ENCODE measurements at regions not wholly inside any gene's neighbourhood (a gene's known extent, or its start where the extent isn't known, plus 50 kb on each side); places are given as distances from the start of the nearest gene placed in this dataset.

DNA sequence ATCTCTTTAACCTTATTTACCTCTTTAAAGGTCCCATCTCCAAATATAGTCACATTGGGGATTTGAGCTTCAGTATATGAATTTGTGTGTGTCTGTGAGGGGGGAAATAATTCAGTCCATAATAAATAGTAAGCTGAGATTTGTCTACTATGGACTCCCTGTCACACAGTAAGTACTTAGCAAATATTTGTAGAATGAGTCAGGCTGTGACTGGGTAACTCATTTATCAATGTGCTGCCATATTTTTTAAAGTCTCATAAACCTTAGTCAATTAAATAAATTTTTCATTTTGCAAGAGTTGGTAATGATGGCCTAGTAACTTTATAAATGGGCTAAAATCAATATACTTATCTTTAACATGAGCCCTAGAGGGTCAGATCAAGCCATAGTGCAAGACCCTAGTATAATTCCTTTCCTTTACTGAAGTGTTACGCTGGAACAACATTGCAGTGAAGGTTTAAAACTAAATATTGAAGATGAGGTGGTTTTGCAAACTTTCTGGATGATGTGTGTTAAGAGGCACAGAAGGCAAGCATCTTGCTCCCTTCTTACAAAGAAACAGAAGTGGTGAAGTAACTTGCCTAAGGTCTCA is 305.1 kb downstream of the KCNRG start:
- Histone ChIP-seq H3K27me3 (replicated peaks) (no peaks in the 10 kb centered on the region), H3K4me1 (replicated peaks) (peaks cover 20% of the 10 kb centered on the region), H3K4me3 (no peak overlapping the region), H3K27ac (peak overlapping the region; percentile 60), H3K36me3 (no peaks in the 10 kb centered on the region), H3K9me3 (replicated peaks) (no peaks in the 10 kb centered on the region)
- peak in 1 of 2 experiments; percentile 21 for DNase-seq (ENCODE audit: low read depth in 1 of 2, low spot score in 2 of 2)

DNA sequence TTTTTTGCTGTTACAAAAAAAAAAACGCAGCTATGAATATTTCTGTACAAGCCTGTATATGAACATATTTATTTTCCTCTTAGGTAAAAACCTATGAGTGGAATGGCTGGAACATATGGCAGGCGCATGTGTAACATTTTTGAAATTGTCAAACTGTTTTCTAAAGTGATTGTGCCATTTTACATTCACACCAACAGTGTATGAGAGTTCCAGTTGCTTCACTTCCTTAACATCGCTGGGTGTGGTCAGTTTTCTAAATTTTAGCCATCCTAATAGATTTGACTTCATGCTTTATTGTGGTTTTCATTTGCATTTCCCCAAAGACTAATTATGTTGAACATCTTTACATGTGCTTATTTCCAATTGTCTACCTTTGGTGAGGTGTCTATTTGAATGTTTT is 306.8 kb downstream of the KCNRG start:
- Histone ChIP-seq H3K4me1 (replicated peaks) (peaks cover 20% of the 10 kb centered on the region), H3K36me3 (no peaks in the 10 kb centered on the region), H3K9me3 (replicated peaks) (no peaks in the 10 kb centered on the region), H3K4me3 (no peak overlapping the region), H3K27ac (no peak overlapping the region), H3K27me3 (replicated peaks) (no peaks in the 10 kb centered on the region)
- DNase-seq (ENCODE audit: low read depth in 1 of 2, low spot score in 2 of 2): no peak

DNA sequence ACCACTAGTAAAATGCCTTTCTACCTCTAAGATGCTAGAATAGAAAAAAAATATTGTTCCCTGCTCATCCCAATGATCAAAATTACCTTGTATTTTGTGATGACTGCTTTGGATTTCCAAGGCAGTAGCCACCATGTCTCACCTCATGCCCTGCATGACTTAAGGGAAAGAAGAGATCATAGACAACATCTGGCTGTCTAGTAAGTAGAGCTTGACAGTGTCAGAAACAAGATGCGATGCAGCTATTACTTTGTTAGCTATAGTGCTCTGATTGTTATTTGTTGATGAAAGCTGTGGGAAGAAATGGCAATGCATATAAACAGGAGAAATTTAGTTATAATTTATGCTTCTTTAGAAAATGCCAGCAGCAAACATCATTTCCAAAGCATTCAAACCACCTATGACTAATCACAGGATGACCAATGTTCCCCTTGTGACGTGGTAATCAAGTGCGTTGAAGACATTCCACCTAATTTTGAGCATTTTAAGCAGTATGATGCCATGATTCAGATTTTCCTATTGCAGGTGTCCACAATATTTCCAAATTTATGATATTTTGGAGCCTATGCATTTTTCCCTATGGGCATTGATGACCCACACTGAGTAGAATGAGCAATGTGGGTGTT is 308.3 kb downstream of the KCNRG start:
- H3K9me3 ChIP-seq (replicated peaks): no peaks in the 10 kb centered on the region
- no peaks in the 10 kb centered on the region for H3K27me3 ChIP-seq (replicated peaks)
- H3K36me3 ChIP-seq: no peaks in the 10 kb centered on the region
- no peak overlapping the region for H3K4me3 ChIP-seq
- H3K27ac ChIP-seq: 0 out of 2 replicates have a peak overlapping the region, but pooled peaks have one; percentile 27
- H3K4me1 ChIP-seq (replicated peaks): peaks cover 20% of the 10 kb centered on the region
- DNase-seq (ENCODE audit: low read depth in 1 of 2, low spot score in 2 of 2): peak in 1 of 2 experiments; percentile 42

- H3K27me3 ChIP-seq (replicated peaks): no peaks in the 10 kb centered on the region
- H3K4me3 ChIP-seq: no peak overlapping the region
- DNase-seq (ENCODE audit: low read depth in 1 of 2, low spot score in 2 of 2): no peak
- no peaks in the 10 kb centered on the region for H3K36me3 ChIP-seq
- H3K4me1 ChIP-seq (replicated peaks): peaks cover 7% of the 10 kb centered on the region
- no peaks in the 10 kb centered on the region for H3K9me3 ChIP-seq (replicated peaks)
- H3K27ac ChIP-seq: no peak overlapping the region
Measured at GRCh38 chr13:50326271-50326670, 311.0 kb downstream of the KCNRG start.

DNA sequence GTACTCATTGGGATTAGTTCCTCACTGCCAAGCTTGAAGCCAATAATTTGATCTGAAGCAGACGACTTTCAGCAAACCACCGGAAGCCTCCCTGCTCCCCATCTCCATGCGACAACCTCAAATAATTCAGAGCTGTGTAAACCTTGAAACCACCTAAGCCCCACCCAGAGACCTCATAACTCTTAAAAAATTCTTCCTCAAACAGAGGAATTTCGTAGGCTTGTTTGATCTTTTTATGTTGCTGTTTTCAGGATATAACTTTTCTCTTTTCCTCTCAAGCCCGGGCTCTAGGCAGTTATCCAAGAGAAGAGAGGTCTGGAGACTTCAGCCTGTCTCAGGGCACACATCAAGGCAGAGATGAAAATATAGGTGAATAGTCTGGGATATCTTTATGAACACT is 311.6 kb downstream of the KCNRG start:
- H3K9me3 ChIP-seq (replicated peaks): no peaks in the 10 kb centered on the region
- no peak for DNase-seq (ENCODE audit: low read depth in 1 of 2, low spot score in 2 of 2)
- H3K4me3 ChIP-seq: no peak overlapping the region
- H3K27ac ChIP-seq: no peak overlapping the region
- H3K36me3 ChIP-seq: no peaks in the 10 kb centered on the region
- H3K4me1 ChIP-seq (replicated peaks): peaks cover 7% of the 10 kb centered on the region
- no peaks in the 10 kb centered on the region for H3K27me3 ChIP-seq (replicated peaks)

DNA sequence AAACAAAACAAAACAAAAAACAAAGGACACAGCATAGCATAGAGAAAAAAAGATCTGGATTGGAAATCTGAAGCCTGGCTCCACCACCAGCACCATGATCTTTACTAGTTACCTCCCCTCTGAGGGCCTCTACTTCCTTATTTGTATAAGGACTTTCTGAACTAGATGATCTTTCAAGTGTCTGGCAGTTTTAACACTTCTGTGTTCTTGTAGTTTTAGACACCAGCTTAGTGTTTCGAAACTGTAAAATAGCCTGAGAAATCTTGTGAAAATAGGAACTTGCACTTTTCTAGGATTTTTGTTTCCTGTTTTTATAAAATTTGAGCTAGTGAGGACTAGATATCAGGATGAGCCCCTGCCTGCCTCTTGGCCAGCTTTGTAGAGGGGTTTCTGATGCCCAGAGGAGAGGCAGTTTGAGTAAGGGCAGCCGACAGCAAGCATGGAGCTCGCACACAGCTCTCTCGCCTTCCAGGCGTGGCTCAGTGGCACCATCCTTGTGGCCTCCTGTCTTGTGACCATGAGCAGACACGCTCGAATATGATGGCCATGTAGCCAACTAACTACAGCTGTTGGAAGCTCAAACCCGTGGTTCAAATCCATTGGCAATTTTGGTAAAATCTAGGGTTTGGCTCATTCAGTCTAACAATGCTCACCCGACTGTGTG is 319.0 kb downstream of the KCNRG start:
- H3K27ac ChIP-seq: no peak overlapping the region

DNA sequence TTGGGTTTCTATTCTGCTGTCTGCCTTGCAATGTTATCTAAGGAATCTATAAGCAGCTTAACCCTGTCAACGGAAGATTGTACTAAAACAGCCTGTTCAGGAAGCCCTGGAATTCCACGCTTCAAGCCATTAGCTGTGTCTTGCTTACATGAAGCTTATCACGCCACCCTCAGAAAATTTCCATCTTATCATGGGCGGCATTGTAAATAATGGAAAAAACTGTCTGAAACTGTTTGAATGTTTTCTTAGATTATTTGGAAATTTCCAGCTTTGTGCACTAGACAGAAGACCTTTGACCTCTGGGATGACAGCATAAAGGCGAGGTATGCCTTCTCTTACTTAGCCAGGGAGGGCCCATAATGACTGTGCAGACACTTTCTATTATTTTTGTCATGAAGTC is 319.7 kb downstream of the KCNRG start:
- no peaks in the 10 kb centered on the region for H3K9me3 ChIP-seq (replicated peaks)
- no peak overlapping the region for H3K27ac ChIP-seq
- DNase-seq (ENCODE audit: low read depth in 1 of 2, low spot score in 2 of 2): no peak
- no peaks in the 10 kb centered on the region for H3K36me3 ChIP-seq
- no peaks in the 10 kb centered on the region for H3K27me3 ChIP-seq (replicated peaks)
- no peak overlapping the region for H3K4me3 ChIP-seq
- H3K4me1 ChIP-seq (replicated peaks): no peaks in the 10 kb centered on the region

More for the DNA sequence above, 319.0 kb downstream of the KCNRG start:
- no peaks in the 10 kb centered on the region for H3K9me3 ChIP-seq (replicated peaks)
- no peak overlapping the region for H3K4me3 ChIP-seq
- H3K27me3 ChIP-seq (replicated peaks): no peaks in the 10 kb centered on the region
- no peaks in the 10 kb centered on the region for H3K36me3 ChIP-seq
- no peak for DNase-seq (ENCODE audit: low read depth in 1 of 2, low spot score in 2 of 2)
- H3K4me1 ChIP-seq (replicated peaks): no peaks in the 10 kb centered on the region

DNA sequence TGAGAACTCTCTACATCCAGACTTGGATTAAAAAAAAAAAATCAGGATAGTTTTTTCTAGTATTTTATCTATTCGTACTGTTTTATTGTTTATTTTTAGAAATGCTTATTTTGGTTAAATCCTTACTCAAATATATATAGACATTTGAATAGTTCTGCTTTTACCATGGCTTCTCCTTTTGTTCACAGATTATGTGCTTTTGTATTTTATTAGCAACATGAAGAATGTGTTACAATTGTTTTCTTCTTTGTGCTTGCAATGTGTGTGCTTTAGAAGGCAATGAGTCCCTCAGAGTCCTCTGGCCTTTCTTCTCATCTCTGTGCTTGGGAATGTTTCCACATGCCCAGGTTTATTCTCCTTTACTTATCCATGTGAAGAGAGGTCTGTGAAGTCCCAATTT is 324.0 kb downstream of the KCNRG start:
- no peaks in the 10 kb centered on the region for H3K4me1 ChIP-seq (replicated peaks)
- no peak for DNase-seq (ENCODE audit: low read depth in 1 of 2, low spot score in 2 of 2)
- H3K4me3 ChIP-seq: no peak overlapping the region
- H3K36me3 ChIP-seq: no peaks in the 10 kb centered on the region
- H3K27ac ChIP-seq: no peak overlapping the region
- H3K27me3 ChIP-seq (replicated peaks): no peaks in the 10 kb centered on the region
- H3K9me3 ChIP-seq (replicated peaks): no peaks in the 10 kb centered on the region

DNA sequence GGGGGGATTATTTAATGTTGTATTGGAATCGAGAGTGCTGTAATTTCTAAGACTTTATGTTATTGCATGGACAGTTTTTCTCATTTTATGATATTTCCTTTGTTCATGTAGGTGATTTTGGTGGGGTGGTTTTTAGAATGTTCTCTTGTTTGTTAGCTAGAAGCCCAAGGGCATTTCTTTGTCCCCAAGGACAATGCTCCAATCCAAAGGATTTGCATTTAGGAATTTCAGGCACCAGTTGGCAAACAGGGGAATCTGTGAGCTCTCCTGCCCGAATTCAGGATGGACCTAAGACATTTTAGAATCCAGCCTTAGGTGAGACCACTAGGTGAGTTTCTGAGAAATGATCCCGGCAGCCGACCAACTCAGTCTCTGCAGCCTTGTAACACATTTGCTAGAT is 324.9 kb downstream of the KCNRG start:
- Histone ChIP-seq H3K27ac (no peak overlapping the region), H3K4me1 (replicated peaks) (no peaks in the 10 kb centered on the region), H3K4me3 (no peak overlapping the region), H3K9me3 (replicated peaks) (no peaks in the 10 kb centered on the region), H3K27me3 (replicated peaks) (no peaks in the 10 kb centered on the region), H3K36me3 (no peaks in the 10 kb centered on the region)
- no peak for DNase-seq (ENCODE audit: low read depth in 1 of 2, low spot score in 2 of 2)

DNA sequence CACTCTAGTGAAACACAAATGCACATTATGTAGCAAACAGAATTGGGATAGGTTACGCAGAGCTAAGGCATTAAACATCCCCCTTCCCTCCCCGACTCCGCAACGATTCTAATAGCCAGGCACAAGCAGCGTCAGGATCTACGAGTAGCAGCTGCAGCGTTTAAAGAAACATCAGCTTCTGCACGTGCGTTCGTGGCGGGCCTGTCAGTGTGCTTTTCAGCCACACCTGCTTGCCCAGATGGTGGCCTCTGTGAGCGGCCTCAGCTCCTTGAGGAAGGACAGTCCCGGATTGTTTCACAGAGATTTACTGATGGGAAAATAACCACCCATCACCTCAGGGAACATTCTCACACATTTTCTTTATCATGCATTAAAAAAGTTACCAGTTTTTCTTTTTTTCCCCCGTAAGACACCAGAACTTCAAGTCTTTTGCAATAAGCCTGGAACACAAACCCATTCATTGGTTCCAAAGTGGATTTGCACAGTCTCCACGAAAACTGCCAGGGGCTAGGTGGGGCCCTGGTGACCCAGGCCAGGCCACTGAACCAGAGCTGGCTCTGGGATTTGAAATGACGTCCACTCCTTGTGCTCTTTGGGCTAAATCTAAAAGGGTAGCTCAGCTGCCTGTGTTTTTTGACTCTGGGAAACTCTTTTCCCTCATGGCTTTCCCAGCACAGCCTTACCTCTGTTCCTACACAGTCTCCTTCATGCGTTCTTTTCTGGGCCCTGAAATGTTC is 325.5 kb downstream of the KCNRG start:
- no peak overlapping the region for H3K27ac ChIP-seq
- no peak overlapping the region for H3K4me3 ChIP-seq
- no peaks in the 10 kb centered on the region for H3K27me3 ChIP-seq (replicated peaks)
- no peak for DNase-seq (ENCODE audit: low read depth in 1 of 2, low spot score in 2 of 2)
- H3K9me3 ChIP-seq (replicated peaks): no peaks in the 10 kb centered on the region
- no peaks in the 10 kb centered on the region for H3K36me3 ChIP-seq
- no peaks in the 10 kb centered on the region for H3K4me1 ChIP-seq (replicated peaks)

- H3K4me1 ChIP-seq (replicated peaks): no peaks in the 10 kb centered on the region
- H3K27me3 ChIP-seq (replicated peaks): no peaks in the 10 kb centered on the region
- H3K27ac ChIP-seq: no peak overlapping the region
- DNase-seq (ENCODE audit: low read depth in 1 of 2, low spot score in 2 of 2): no peak
- H3K4me3 ChIP-seq: no peak overlapping the region
- H3K36me3 ChIP-seq: no peaks in the 10 kb centered on the region
- no peaks in the 10 kb centered on the region for H3K9me3 ChIP-seq (replicated peaks)
Measured at GRCh38 chr13:50341526-50341925, 326.3 kb downstream of the KCNRG start.

- Histone ChIP-seq H3K4me1 (replicated peaks) (no peaks in the 10 kb centered on the region), H3K36me3 (no peaks in the 10 kb centered on the region), H3K4me3 (no peak overlapping the region), H3K27ac (no peak overlapping the region), H3K9me3 (replicated peaks) (no peaks in the 10 kb centered on the region), H3K27me3 (replicated peaks) (no peaks in the 10 kb centered on the region)
- DNase-seq (ENCODE audit: low read depth in 1 of 2, low spot score in 2 of 2): no peak
Measured at GRCh38 chr13:50344717-50345116, 329.5 kb downstream of the KCNRG start.

DNA sequence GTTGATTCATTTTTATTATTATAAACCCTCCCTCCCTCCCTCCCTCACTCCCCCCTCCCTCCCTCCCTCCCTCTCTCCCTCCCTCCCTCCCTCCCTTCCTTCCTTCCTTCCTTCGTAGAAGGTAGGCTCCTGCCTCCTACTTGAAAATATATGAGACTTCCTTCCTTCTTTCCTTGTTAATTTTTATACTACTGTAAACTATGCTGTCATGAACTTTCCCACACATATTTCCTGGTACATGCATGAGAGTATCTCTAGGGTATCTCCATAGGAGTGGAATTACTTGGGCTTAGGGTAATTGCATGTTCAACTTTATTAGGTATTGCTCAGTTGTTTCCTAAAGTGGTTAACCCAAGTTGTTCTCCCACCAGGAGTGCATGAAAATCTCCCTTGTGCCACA is 330.6 kb downstream of the KCNRG start:
- no peaks in the 10 kb centered on the region for H3K9me3 ChIP-seq (replicated peaks)
- H3K4me1 ChIP-seq (replicated peaks): no peaks in the 10 kb centered on the region
- DNase-seq (ENCODE audit: low read depth in 1 of 2, low spot score in 2 of 2): no peak
- H3K27me3 ChIP-seq (replicated peaks): no peaks in the 10 kb centered on the region
- H3K36me3 ChIP-seq: no peaks in the 10 kb centered on the region
- H3K4me3 ChIP-seq: no peak overlapping the region
- H3K27ac ChIP-seq: no peak overlapping the region

DNA sequence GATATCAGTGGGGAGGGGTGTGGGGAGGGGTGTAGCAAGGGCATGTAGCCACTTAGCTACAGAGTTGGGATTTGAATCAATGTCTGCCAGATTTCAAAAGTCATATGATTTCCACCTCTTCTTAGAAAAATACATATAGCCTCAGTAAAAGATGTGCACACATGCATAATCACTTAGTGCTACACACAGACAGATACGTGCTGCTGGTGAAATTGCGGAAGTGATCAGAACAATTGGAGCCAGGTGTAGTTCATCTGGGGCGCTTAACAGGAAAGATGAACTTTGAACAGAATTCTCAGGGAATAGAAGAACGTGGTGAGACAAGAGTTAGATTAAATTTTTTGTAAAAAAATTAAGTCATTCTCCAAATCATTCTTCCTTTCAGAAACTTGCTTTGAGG is 333.1 kb downstream of the KCNRG start:
- Histone ChIP-seq H3K27me3 (replicated peaks) (no peaks in the 10 kb centered on the region), H3K9me3 (replicated peaks) (no peaks in the 10 kb centered on the region), H3K36me3 (no peaks in the 10 kb centered on the region), H3K4me3 (no peak overlapping the region), H3K4me1 (replicated peaks) (no peaks in the 10 kb centered on the region; the same call in 1 of the 2 replicates), H3K27ac (no peak overlapping the region)
- DNase-seq (ENCODE audit: low read depth in 1 of 2, low spot score in 2 of 2): no peak

Data from SJSA1 (cell line).